ENCODE measurements at regions not wholly inside any gene's neighbourhood (a gene's known extent, or its start where the extent isn't known, plus 50 kb on each side); places are given as distances from the start of the nearest gene placed in this dataset.

DNA sequence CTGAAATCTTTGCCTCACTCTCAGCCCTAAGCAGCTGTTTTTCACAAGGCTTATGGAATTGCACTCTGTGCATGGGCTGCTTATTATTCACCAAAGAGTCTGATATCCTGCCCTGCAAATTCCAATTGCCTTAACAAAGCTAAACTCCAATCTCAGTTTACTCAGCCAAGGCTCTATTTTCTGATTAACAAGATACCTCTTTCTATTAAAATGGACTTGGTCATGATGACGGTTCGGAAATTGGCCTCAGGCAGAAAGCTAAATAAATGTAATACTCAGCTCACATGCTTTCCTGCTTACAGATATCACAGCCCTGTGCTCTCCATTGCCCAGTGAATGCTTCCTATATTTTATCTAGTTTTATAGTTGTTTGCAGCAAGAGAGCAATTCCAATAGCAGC lies 1270.8 kb downstream of the PCDH9 start:
- Histone ChIP-seq H3K9me3 (ENCODE audit: insufficient read depth, low read depth, low read length) (no peaks in the 10 kb centered on the region), H4K20me1 (ENCODE audit: insufficient read depth, low read length, poor library complexity, severe bottlenecking) (no peaks in the 10 kb centered on the region), H3K79me2 (ENCODE audit: insufficient read depth, low read length) (no peaks in the 10 kb centered on the region), H3K4me3 (ENCODE audit: low read length, poor library complexity, severe bottlenecking) (no peak overlapping the region), H3K9ac (ENCODE audit: low read depth, low read length, poor library complexity, severe bottlenecking) (no peak overlapping the region), H3K9me2 (replicated peaks; ENCODE audit: low read depth, low read length) (no peaks in the 10 kb centered on the region), H3K4me1 (ENCODE audit: insufficient read depth, low read length, poor library complexity, severe bottlenecking) (no peaks in the 10 kb centered on the region), H3K36me3 (ENCODE audit: insufficient read depth, low read length) (no peaks in the 10 kb centered on the region), H3K27me3 (ENCODE audit: insufficient read depth, low read length, poor library complexity, severe bottlenecking) (no peaks in the 10 kb centered on the region), H3K4me2 (ENCODE audit: low read depth, low read length, poor library complexity, severe bottlenecking) (no peak overlapping the region), H2AFZ (ENCODE audit: low read length) (no peak overlapping the region), H3F3A (ENCODE audit: low read depth) (no peaks in the 10 kb centered on the region)
- no peak for TF ChIP-seq EZH2phosphoT487 (IDR thresholded peaks at IDR 0.05; ENCODE audit: borderline replicate concordance)

- H3K9me3 ChIP-seq (ENCODE audit: insufficient read depth, low read depth, low read length) = no peaks in the 10 kb centered on the region
- H3K79me2 ChIP-seq (ENCODE audit: insufficient read depth, low read length) = no peaks in the 10 kb centered on the region
- no peaks in the 10 kb centered on the region for H4K20me1 ChIP-seq (ENCODE audit: insufficient read depth, low read length, poor library complexity, severe bottlenecking)
- TF ChIP-seq EZH2phosphoT487 (IDR thresholded peaks at IDR 0.05; ENCODE audit: borderline replicate concordance) = no peak
- TF ChIP-seq, protein P1, sequence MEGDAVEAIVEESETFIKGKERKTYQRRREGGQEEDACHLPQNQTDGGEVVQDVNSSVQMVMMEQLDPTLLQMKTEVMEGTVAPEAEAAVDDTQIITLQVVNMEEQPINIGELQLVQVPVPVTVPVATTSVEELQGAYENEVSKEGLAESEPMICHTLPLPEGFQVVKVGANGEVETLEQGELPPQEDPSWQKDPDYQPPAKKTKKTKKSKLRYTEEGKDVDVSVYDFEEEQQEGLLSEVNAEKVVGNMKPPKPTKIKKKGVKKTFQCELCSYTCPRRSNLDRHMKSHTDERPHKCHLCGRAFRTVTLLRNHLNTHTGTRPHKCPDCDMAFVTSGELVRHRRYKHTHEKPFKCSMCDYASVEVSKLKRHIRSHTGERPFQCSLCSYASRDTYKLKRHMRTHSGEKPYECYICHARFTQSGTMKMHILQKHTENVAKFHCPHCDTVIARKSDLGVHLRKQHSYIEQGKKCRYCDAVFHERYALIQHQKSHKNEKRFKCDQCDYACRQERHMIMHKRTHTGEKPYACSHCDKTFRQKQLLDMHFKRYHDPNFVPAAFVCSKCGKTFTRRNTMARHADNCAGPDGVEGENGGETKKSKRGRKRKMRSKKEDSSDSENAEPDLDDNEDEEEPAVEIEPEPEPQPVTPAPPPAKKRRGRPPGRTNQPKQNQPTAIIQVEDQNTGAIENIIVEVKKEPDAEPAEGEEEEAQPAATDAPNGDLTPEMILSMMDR (conservative IDR thresholded peaks at IDR 0.05; ENCODE audit: low read length) = no peak
- no peaks in the 10 kb centered on the region for H3K9me2 ChIP-seq (replicated peaks; ENCODE audit: low read depth, low read length)
- no peaks in the 10 kb centered on the region for H3K36me3 ChIP-seq (ENCODE audit: insufficient read depth, low read length)
- no peak overlapping the region for H2AFZ ChIP-seq (ENCODE audit: low read length)
- no peak overlapping the region for H3K4me2 ChIP-seq (ENCODE audit: low read depth, low read length, poor library complexity, severe bottlenecking)
- H3K4me1 ChIP-seq (ENCODE audit: insufficient read depth, low read length, poor library complexity, severe bottlenecking) = no peaks in the 10 kb centered on the region
- H3K27me3 ChIP-seq (ENCODE audit: insufficient read depth, low read length, poor library complexity, severe bottlenecking) = no peaks in the 10 kb centered on the region
- no peaks in the 10 kb centered on the region for H3F3A ChIP-seq (ENCODE audit: low read depth)
- no peak overlapping the region for H3K9ac ChIP-seq (ENCODE audit: low read depth, low read length, poor library complexity, severe bottlenecking)
- no peak overlapping the region for H3K4me3 ChIP-seq (ENCODE audit: low read length, poor library complexity, severe bottlenecking)
Measured at GRCh38 chr13:65946387-65946786, 1283.7 kb downstream of the PCDH9 start.

DNA sequence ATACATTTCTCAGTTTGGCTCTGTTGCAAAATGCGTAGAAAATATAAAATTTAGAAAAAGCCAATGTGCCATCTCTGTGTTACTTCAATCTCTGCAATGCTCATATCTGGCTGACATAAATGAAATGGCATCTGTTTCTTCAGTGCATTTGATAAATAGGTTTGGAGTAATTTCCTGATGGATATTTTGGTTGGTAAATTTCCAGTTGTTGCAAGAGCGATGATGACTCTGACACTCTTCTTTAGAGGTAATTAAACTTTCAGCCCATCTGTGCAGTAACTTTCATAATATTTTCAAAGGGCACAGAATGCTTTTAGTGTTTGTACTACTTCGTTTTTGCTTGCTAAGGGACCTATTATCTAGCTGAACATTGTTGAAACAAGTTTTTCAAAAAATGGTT lies 1286.4 kb downstream of the PCDH9 start:
- Histone ChIP-seq H3K27me3 (ENCODE audit: insufficient read depth, low read length, poor library complexity, severe bottlenecking) (no peaks in the 10 kb centered on the region), H3K4me3 (ENCODE audit: low read length, poor library complexity, severe bottlenecking) (no peak overlapping the region), H3K79me2 (ENCODE audit: insufficient read depth, low read length) (no peaks in the 10 kb centered on the region), H3F3A (ENCODE audit: low read depth) (no peaks in the 10 kb centered on the region), H3K4me2 (ENCODE audit: low read depth, low read length, poor library complexity, severe bottlenecking) (no peak overlapping the region), H3K4me1 (ENCODE audit: insufficient read depth, low read length, poor library complexity, severe bottlenecking) (no peaks in the 10 kb centered on the region), H3K9me3 (ENCODE audit: insufficient read depth, low read depth, low read length) (no peaks in the 10 kb centered on the region), H3K9ac (ENCODE audit: low read depth, low read length, poor library complexity, severe bottlenecking) (no peak overlapping the region), H3K9me2 (replicated peaks; ENCODE audit: low read depth, low read length) (no peaks in the 10 kb centered on the region), H2AFZ (ENCODE audit: low read length) (no peak overlapping the region), H3K36me3 (ENCODE audit: insufficient read depth, low read length) (no peaks in the 10 kb centered on the region), H4K20me1 (ENCODE audit: insufficient read depth, low read length, poor library complexity, severe bottlenecking) (no peaks in the 10 kb centered on the region)
- TF ChIP-seq, protein P1 (conservative IDR thresholded peaks at IDR 0.05; ENCODE audit: low read length) = no peak
- no peak for TF ChIP-seq EZH2phosphoT487 (IDR thresholded peaks at IDR 0.05; ENCODE audit: borderline replicate concordance)

GRCh38 chr13:65943024-65943423 lies 1287.1 kb downstream of the PCDH9 start:
- Histone ChIP-seq H3K9ac (ENCODE audit: low read depth, low read length, poor library complexity, severe bottlenecking) (no peak overlapping the region), H3K9me3 (ENCODE audit: insufficient read depth, low read depth, low read length) (no peaks in the 10 kb centered on the region), H2AFZ (ENCODE audit: low read length) (no peak overlapping the region), H3K79me2 (ENCODE audit: insufficient read depth, low read length) (no peaks in the 10 kb centered on the region), H3F3A (ENCODE audit: low read depth) (no peaks in the 10 kb centered on the region), H3K27me3 (ENCODE audit: insufficient read depth, low read length, poor library complexity, severe bottlenecking) (no peaks in the 10 kb centered on the region), H3K9me2 (replicated peaks; ENCODE audit: low read depth, low read length) (no peaks in the 10 kb centered on the region), H4K20me1 (ENCODE audit: insufficient read depth, low read length, poor library complexity, severe bottlenecking) (no peaks in the 10 kb centered on the region), H3K4me1 (ENCODE audit: insufficient read depth, low read length, poor library complexity, severe bottlenecking) (no peaks in the 10 kb centered on the region), H3K4me3 (ENCODE audit: low read length, poor library complexity, severe bottlenecking) (no peak overlapping the region), H3K36me3 (ENCODE audit: insufficient read depth, low read length) (no peaks in the 10 kb centered on the region), H3K4me2 (ENCODE audit: low read depth, low read length, poor library complexity, severe bottlenecking) (no peak overlapping the region)
- TF ChIP-seq, protein P1 (conservative IDR thresholded peaks at IDR 0.05; ENCODE audit: low read length) = no peak

Data from Loucy (cell line).